Hepatocyte (in vitro differentiated cells): ENCODE measurements at regions not wholly inside any gene's neighbourhood (a gene's known extent, or its start where the extent isn't known, plus 50 kb on each side); places are given as distances from the start of the nearest gene placed in this dataset.

Experiments
- CTCF ChIP-seq: fragments of 200-600 bp; sonication (generic); IDR thresholded peaks from 2 replicates; pipeline ENCODE4 v1.5.1; 2016; ENCODE audit warnings: antibody characterized with exemption, mild to moderate bottlenecking; ENCODE audit not compliant: poor library complexity
- EZH2phosphoT487 ChIP-seq: fragments of 200-600 bp; sonication (generic); IDR thresholded peaks from one replicate; pipeline ENCODE4 v1.6.1; 2018; ENCODE audit warnings: antibody characterized with exemption, mild to moderate bottlenecking, low read depth, moderate library complexity; ENCODE audit not compliant: unreplicated experiment, severe bottlenecking

GRCh38 chr14:30822080-30822571 lies 52.2 kb upstream of the COCH start:
- TF ChIP-seq CTCF (no peak), EZH2phosphoT487 (no peak)
